ENCODE measurements at regions not wholly inside any gene's neighbourhood (a gene's known extent, or its start where the extent isn't known, plus 50 kb on each side); places are given as distances from the start of the nearest gene placed in this dataset.
A peak's percentile ranks its signal among the peaks of the same experiment; 100 is the strongest.
"Not testable (repeated sequence)": the region's sequence is repeated elsewhere in the genome, so short reads cannot be mapped to it uniquely, and the experiment has no call there.

DNA sequence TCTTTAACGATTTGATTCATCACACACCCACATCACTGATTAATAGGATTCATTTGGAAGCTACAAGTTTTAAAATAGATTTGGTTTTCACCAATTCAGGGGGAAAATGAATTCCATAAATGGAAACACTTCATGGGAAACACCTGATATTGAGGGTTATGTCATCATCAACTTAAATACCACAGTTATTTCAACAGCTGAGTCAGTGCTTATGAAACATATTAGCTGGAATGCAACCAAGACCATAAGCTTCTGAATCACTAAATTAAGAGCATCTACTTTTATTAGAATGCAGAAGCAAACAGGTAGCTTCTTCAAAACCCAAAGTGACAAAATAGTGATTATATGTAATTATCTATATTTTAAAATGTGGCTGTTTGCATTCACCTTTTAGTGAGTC lies 207.8 kb upstream of the DCAF8L1 start:
- no peak for DNase-seq

DNA sequence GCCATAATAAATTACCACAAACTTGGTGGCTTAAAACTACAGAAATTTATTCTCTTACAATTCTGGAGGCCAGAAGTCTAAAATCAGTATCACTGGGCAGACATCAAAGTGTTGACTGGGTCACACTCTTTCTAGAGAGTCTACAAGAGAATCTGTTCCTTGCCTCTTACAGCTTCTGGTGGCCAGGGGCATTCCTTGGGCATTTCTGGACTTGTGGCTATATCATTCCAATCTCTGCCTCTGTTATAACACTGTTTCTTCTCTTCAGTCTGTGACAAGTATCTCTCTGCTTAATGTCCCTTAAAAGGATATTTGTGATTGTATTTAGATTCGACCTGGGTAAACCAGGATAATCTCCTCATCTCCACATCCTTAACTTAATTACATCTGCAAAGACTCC lies 207.3 kb upstream of the DCAF8L1 start:
- DNase-seq: no peak

DNA sequence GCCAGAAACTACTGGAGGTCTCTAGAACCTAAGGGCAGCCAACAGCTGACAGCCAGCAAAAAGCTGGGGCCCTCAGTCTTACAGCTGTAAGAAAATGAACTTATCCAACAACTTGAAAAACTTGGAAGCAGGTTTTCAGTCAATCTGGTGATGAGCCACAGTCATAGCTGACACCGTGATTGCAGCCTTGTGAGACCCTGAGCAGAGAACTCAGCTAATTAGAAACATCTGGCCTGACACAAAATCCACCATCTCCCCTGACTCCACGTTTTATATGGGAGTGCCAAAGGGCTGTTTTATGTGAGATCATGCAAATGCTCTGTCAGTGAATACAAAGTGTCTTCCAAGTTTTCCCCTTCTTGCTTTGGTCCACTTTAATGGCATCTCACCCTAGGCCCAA lies 198.8 kb upstream of the DCAF8L1 start:
- peak; percentile 59 for DNase-seq

DNA sequence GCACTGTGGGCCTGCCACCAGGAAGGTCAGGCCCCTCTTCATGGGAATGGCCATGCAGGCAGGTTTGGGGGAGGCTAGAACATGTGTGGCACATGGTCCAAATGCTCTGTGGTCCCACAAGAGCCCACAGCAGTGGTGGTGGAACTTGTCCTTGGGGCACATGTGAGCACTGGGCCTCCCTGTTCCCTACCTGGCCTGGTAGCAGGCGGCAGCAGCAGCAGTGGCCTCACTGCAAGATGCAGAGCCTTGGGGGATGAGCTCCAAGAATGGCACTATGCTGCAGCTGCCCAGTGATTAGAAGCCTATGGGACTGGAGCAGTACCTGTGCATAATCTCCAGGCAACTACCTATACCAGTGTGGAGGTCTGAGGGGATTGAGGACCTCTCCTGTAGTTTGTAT lies 197.0 kb upstream of the DCAF8L1 start:
- no peak for DNase-seq

DNA sequence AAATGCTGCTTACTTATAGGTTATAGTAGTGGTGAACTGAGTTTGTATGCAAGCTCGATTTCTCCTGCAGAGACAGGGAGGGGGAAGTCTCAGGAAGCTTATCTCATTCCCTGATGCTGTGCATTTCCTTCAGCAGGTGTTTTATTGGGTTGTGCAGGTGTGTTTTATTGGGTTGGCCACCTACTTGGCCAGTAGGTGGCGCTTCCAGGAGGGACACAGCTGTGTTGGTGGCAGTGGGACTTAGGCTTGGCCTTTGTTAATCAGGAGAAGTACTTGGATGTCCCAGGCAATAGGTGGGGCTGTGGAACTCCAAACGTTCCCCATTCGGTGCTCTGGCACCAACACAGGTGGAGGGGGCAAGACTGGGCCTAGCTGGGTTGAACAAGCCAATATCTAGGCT lies 196.0 kb upstream of the DCAF8L1 start:
- DNase-seq: no peak

DNA sequence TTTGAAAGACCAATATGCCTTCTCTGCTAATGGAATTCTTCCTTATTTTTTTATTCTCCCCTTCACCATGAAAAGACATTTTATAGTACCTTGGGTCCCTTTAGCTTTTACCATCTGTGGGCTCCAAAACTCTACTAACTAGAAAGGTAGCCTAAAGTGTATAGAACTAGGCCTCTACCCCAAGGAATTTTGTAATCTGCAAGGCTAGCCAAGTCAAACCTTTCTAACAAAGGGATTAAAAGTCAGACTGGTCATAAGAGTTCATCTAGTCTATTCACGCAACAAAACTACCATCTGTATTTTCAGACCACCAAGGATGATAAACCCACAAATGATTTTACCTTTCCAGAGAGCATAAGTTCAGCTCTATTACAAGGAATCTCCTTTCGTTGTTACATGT lies 189.5 kb upstream of the DCAF8L1 start:
- DNase-seq: no peak

DNA sequence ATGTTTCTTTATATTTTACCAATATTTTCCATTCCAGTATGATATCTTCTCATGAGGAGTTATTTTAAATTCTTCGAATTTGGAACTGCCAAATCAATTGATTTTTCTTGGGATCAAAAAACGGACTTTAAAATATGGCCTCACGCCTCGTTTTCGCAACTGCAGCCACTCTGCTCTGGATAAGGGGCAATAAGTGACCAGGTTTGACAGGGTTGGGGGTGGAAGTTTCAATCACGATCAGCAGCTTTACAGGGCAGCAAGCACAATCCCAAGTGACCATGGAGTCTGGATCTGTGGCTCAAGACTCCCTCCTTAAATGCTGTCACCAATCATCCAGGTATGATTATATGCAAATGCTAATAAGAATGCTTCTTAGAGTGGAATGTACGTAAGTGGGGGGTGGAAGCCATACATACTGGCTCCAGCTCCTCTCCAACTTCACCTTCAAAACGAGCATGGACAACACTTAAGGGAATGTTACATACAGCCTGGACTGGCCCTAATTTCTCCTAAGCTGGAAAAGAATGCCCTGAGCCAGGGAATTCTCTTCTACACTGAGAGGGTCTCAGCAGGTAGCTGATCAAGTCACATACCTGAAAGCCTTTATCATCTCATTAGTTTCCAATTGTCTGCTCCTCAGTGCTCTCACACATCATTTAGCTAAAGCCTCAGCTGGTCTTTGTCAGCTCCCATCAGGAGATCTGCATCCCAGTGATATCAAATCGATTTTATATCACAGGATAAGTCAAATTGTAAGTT lies 176.9 kb upstream of the DCAF8L1 start:
- DNase-seq: no peak

DNA sequence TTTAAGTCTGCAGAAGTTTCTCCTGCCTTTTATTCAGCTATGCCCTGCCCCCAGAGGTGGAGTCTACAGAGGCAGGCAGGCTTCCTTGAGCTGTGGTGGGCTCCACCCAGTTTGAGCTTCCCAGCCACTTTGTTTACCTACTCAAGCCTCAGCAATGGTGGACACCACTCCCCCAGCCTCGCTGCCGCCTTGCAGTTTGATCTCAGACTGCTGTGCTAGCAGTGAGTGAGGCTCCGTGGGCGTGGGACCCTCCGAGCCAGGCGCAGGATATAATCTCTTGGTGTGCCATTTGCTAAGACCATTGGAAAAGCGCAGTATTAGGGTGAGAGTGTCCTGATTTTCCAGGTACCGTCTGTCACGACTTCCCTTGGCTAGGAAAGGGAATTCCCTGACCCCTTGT lies 171.0 kb upstream of the DCAF8L1 start:
- DNase-seq: not testable (repeated sequence)

DNA sequence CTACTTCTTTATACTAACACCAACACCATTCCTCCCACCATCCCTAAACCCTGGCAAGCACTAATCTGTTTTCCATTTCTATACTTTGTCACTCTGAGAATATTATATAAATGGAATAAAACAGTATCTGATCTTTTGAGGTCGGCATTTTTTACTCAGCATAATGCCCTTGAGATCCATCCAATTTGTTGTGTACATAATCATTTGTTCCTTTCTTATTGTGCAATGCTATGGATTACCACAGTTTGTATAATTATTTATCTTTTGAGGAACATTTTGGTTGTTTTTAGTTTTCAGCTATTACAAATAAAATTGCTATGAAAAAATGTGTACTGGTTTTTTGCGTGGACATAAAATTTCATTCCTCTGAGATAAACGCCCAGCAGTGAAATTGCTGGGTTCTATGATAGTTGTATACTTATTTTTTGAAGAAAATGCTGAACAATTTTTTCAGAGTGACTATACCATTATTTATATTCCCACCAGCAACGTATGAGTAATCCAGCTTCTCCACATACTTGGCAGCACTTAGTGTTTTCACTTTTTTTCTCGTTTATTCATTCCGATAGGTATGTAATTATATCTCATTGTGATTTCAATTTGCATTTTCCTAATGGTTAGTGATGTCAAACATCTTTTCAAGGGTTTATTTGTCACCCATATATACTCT lies 154.3 kb upstream of the DCAF8L1 start:
- no peak for DNase-seq

DNA sequence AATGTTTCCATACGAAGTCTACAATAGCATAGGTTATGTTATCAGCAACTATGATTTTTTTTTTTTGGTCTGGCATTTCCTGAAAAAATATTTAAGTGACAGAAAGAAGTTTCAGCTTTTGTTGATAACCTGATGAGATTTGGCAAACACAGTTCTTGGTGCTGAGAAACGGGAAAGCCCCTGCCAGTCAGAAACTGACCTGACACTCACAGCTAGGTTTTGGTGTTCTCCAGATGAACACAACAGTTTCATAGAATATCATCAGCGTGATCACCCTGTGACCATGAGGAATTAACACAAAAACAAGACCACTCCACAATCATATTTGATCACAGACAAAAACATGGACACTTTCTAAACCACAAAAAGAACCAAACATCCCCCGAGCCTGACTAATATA lies 152.5 kb upstream of the DCAF8L1 start:
- no peak for DNase-seq

DNA sequence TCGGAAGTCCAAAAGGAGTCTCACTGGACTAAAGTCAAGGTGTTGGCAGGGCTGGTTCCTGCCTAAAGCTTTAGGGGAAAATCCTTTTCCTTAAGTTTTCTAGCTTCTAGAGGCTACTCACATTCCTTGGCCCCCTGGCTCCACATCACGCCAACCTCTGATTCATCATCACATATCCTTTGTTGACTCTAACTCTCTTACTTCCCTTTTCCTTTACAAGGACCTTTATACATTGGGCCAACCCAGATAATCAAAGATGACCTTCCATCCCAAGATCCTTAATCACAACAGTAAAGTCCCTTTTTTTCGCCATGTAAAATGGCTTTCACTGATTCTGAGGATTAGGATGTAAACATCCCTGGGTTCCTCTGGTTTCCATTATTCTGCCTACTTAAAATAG lies 146.4 kb upstream of the DCAF8L1 start:
- DNase-seq: no peak

DNA sequence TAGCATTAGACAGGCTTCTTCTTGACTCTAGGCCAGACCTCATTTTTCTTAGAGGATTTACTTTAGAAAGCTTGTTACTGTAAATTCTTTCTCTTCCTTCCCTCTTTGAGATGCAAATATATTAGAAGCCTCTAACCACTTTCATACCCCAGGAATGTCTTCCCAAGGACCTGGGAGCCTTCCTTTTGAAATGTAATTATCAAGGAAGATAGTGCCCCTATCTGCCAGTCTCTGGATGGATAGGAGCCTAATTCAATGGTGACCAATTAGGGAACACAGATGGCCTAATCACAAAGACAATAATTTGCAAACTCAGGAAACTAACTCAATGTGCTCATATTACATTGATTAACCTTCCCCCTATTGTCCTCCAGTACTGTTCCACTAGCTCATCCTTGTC lies 145.6 kb upstream of the DCAF8L1 start:
- DNase-seq: no peak

DNA sequence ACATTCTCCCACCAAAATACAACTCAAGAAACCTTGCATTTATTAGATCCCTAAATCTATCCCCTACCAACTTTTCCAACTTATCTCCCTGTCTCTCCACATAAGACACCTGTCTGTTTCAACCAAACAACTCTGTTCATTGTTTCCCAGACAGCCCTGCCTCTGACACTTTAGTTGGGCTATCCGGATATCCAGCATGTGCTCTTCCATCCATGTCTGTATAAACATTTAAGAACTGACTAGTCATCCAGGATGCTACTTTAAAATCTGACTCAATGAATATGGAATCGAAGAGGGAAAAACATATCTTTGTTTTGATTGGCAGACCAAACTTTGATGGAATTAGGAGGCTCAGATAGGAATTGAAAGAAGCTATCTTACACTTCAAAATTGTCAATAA lies 143.2 kb upstream of the DCAF8L1 start:
- DNase-seq: no peak

DNA sequence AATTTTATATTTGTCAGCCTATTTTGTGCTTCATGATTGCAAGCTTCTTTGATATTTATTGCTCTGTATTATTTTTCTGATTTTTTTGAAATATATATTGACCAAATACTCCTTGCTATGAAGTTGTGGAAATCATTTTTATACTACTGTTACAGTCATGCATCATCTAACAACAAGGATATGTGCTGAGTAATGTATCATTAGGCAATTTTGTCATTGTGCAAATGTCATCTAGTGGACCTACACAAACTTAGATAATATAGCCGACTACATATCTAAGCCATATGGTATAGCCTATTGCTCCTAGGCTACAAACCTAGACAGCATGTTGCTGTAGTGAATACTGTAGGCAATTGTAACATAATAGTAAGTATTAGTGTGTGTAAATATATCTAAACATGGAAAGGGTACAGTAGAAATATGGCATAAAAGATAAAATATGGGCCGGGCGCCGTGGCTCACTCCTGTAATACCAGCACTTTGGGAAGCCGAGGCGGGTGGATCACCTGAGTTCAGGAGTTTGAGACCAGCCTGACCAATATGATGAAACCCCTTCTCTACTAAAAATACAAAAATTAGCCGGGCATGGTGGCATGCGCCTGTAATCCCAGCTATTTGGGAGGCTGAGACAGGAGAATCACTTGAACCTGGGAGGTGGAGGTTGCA lies 139.5 kb upstream of the DCAF8L1 start:
- not testable (repeated sequence) for DNase-seq

DNA sequence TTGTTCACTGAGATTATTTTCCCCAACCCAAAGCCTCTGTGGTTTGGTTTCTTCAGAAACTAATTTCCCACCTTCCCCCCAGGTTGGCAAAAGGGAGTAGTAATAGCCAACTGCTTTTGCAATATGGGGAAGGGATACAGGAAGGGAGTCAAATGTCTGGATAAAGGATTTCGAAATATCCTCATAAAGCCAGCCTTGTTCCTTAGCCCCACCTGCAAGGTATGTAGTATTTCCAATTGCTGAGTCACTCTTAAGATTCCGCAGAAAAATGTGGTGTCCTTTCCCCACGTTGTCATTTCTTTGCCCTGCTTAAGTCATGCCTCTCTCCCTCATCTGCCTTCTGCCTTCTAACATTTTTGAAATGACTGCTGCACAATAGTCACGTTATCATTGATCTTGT lies 138.8 kb upstream of the DCAF8L1 start:
- DNase-seq: no peak

DNA sequence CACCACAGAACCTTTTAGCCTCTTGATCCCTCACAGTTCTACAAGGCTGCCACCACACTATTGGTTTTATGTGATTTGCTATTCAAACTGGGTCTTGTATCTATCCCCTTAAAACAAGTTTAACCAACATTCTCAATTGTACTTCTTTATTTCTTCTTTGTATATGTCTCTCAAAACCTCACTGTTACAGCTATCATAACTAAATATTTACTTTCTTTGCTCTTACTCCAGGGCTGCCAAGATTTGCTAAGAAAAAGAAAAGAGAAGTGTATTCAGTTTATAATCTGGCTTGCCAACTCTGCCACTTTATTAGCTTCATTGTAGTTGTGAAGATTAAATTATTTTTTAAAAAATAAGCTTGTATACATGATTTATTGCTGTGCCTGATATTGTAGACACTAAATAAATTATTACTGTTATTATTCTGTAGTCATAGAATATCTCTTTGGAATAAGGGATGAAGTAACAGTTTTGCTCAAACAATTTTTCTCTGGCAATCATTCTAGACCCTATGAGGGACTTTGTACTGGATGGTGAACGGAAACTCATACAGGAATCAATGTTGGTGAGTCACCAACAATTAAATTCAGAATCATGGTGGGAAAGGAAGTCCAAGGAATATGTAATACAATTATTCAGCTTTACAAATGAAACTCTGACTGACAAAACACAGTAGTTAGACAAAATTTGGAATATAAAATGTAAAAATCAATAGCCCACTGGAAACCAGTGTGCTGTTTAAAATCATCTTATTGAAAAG lies 127.1 kb upstream of the DCAF8L1 start:
- no peak for DNase-seq

DNA sequence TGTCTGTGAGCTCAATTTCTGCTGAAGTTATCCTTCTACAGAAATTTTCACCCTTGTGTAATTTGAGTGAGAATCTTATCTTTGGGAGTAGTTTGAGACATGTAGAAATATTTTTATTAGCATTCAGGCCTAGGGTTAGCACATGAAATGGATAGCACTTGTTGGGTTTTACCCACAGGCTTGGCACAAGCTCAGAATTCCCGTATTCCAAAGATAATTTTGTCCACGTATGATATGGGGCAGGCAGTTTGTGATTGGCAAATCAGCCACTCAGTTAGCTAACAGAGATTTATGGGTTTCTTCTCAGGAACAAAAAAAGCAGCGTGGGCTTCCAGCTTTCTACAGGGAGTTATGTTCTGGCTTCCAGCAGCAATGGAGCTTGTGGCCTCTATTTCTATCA lies 117.9 kb upstream of the DCAF8L1 start:
- DNase-seq: no peak

DNA sequence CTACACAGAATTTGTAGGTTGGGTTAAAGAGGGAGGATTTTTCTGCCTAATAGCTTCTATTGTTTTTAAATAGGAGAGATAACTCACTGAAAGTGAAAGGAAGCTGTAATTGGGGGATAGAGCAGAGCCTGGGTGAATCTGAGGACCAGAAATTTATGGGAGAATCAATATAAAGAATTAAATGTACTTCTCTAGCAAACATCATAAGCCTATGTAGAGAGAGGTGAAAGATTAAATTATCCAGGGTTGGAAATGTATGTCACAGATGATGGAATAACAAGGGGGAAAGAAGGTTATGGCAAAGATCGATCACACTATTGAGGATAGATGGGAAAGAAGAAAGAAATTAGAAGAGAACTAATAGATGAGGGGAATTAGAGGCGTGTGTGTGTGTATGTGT lies 104.4 kb upstream of the DCAF8L1 start:
- DNase-seq: no peak

DNA sequence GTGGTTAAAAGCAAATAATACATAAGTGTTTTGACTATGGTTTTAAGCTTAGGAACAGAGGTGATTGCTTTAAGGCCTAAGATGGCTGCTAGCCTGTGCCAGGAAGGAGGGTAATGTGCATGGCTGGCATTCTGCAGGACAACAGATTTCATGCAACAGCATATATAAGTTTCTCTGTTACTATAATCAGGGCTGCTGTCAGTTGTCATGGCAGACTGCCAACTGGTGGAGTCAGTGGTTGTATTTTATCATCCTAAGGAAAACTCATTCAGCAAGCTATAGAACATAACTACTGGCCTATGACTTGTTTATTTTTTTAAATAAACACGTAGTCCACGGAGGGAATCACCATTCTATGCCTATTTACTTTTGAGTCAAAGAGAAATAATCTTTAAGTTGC lies 77.7 kb upstream of the DCAF8L1 start:
- peak; percentile 66 for DNase-seq

DNA sequence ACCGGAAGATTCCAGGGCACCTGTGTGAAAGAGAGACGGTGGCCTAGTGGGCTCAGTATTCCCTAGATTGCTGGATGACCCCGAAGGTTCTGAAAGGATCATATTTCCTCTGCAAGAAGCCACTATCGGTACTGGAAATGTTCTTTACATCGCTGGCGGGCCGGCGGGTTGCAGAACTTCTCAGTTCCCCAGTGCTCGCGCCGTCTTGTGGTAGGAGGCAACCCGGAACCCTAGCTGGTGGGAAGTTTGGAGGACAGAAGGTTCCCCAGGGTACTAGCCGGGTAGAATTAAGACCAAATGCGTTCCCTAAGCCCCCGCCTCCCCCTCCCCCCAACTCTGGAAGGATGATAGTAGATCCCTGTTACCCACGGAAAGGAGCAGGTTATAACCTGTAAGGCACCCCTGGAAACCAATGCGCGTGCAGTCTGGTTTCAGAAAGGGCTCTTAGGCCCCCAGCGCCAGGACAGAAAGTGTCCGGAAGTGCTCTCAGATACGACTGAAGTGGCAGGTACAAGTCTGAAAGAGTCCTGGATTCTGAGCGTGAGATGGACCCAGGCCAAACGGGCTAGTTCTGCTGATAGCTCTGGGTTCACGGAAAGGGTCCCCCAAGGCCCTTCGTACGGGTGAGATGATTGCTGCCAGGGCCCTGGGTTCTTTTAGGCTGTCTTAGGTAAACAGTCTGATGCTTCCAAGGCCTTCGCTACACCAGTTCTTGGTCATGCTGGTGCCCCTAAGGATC lies 61.7 kb upstream of the DCAF8L1 start:
- DNase-seq: no peak

DNA sequence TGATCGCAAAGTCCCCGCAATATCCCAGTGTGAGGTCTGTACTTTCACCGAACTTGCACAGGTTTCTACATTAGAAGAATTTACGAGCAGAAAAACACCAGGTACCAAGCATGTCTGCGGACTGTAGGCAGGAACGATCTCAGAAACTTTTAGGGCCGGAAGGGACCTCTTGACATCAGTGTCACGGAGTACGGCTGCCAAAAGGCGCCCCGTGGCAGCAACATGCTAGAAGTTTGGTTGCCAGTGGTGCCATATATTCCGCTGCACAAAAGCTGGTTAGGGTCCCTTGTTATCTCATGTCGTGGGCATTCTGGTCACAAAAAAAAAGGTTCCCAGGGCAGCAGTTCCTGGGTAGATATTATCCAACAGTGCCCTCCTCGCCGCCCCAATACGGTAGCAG lies 61.0 kb upstream of the DCAF8L1 start:
- no peak for DNase-seq

DNA sequence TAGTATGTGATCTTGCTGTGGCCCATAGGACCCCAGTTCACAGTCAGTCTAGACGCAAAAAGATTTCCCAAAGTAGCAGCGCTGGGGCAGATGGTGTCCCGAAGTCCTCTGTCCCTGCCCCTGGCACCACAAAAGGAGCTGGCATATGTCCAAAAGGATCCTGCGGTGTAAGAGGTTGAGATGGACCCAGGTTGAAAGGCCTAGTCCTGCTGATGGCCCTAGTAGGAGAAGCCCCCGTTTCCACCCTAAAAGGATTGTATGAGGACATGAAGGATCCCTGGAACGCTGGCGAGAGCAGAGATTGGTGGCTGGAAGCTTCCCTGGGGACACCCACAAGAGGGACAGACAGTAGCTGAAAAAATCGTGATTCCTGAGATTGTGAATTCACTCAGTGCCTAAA lies 58.0 kb upstream of the DCAF8L1 start:
- DNase-seq: no peak

All from tongue (tissue), 1 donor.